AG04449 (cell line): ENCODE measurements at regions not wholly inside any gene's neighbourhood (a gene's known extent, or its start where the extent isn't known, plus 50 kb on each side); places are given as distances from the start of the nearest gene placed in this dataset.

Experiments
- CTCF ChIA-PET: fragments of 350-600 bp; formaldehyde crosslinking; extraction: SDS; loops from one replicate; lab custom pipeline; 2021; ENCODE audit warnings: antibody characterized with exemption; lab: Yijun Ruan, JAX
- POLR2A ChIA-PET: fragments of 400-600, 350-600 bp; formaldehyde crosslinking; extraction: SDS; loops from one replicate; lab custom pipeline; 2020; ENCODE audit warnings: antibody characterized with exemption, inconsistent platforms; lab: Yijun Ruan, JAX
- DNase-seq: peaks from one replicate; pipeline ENCODE4 v3.0.0-alpha.2; 2010; ENCODE audit warnings: low read depth, low spot score
- H3K4me3 ChIP-seq: 2 replicates; pipeline ENCODE4 v1.5.1; 2011; ENCODE audit warnings: low read depth, mild to moderate bottlenecking, control low read depth, low read length
- TF ChIP-seq, protein P1 (sequence below): IDR thresholded peaks from one replicate; pipeline ENCODE4 v1.5.1; 2011; ENCODE audit warnings: mild to moderate bottlenecking, moderate library complexity, low read length, control low read depth, inconsistent platforms; ENCODE audit not compliant: insufficient read depth; ENCODE audit errors: missing control alignments

DNA sequence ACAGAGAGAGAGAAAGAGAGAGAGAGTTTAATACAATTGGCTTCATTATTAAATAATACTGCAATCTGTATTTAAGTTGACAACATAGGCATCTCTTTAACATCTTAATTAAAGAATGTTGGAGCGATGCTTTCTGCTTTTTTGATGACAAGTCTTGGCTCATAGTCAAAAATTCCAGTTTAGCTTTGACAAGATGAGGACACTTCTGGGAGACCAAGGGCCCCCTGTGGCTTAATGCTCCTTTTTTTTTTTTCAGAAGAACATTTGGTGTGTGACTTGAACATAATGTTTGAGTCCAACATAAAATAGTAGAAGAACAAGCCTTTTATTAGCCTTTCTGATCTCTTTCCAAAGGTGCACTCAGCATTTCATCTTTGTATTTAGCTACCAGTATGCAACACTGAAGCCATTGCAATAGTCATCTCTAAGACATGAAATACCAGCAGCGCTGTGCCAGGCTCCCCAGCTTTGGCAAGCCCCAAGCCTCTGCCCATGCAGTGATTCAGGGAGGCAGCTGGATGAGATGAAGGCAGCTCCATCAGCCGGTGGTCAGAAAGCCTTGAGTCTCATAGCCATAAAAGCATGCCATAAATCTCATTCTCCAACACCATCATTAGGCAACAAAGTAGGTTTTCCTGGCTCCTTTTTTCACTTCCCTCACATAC lies 349.4 kb upstream of the SEMA6D start:
- TF ChIP-seq, protein P1, sequence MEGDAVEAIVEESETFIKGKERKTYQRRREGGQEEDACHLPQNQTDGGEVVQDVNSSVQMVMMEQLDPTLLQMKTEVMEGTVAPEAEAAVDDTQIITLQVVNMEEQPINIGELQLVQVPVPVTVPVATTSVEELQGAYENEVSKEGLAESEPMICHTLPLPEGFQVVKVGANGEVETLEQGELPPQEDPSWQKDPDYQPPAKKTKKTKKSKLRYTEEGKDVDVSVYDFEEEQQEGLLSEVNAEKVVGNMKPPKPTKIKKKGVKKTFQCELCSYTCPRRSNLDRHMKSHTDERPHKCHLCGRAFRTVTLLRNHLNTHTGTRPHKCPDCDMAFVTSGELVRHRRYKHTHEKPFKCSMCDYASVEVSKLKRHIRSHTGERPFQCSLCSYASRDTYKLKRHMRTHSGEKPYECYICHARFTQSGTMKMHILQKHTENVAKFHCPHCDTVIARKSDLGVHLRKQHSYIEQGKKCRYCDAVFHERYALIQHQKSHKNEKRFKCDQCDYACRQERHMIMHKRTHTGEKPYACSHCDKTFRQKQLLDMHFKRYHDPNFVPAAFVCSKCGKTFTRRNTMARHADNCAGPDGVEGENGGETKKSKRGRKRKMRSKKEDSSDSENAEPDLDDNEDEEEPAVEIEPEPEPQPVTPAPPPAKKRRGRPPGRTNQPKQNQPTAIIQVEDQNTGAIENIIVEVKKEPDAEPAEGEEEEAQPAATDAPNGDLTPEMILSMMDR, result no peak
- no peak overlapping the region for H3K4me3 ChIP-seq
- ChIA-PET POLR2A (no interaction called here), CTCF (interaction anchor here (1.5 kb wide), 1 partner anchor 16 kb away, joined by 3 read pairs; no protein-coding TSS in a partner anchor)
- no peak for DNase-seq

DNA sequence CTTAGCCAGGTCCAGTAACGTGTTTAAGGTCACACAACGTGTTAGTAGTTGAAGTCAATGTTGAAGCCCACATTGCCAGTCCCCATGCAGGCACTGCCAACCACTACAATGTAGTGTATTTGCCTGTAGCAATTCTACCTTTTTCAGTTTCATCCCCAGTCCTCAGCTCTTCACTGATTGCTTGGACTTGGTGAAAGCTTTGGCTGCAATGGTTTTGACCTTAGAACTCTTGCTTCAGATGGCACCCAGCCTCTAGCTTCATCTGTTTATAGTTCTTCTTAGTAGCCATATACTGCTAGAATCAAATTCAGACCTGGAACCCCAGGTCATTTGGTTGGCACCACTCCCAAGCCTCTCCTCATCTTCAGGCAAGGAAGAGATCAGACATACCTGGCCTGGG lies 345.4 kb upstream of the SEMA6D start:
- H3K4me3 ChIP-seq, result no peak overlapping the region
- ChIA-PET CTCF (interaction anchor here (0.7 to 3.1 kb wide), 2 partner anchors 12 to 242 kb away, joined by 3 to 28 read pairs; no protein-coding TSS in a partner anchor), POLR2A (no interaction called here)
- TF ChIP-seq, protein P1, result no peak
- DNase-seq, result no peak

DNA sequence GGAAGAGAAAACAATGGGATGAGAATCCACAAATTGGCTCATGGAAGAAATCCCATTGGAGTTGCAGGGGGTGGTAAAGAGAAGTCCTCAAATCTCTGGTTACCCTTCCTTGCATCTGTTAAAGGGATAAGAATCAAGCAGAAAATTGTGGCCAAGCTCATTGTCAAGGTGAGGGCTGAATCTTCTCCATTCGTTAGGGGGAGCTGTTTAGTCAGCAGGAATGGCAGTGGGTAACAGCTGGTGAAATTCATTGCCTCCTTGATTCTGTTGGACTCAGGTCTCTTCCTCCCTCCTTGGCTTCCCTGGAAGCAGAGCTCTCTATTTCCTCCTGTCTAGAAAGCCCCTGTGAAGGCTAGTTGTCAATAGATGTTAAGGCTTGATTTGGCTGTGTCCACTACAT lies 343.1 kb upstream of the SEMA6D start:
- no peak for DNase-seq
- no peak overlapping the region for H3K4me3 ChIP-seq
- TF ChIP-seq, protein P1, result peak; percentile 57
- ChIA-PET CTCF (interaction anchor here (0.6 to 3.1 kb wide), 16 partner anchors 9 to 911 kb away, joined by 3 to 28 read pairs (median 3); no protein-coding TSS in a partner anchor), POLR2A (interaction anchor here (0.5 kb wide), 1 partner anchor 20 kb away, joined by 3 read pairs; no protein-coding TSS in a partner anchor)

DNA sequence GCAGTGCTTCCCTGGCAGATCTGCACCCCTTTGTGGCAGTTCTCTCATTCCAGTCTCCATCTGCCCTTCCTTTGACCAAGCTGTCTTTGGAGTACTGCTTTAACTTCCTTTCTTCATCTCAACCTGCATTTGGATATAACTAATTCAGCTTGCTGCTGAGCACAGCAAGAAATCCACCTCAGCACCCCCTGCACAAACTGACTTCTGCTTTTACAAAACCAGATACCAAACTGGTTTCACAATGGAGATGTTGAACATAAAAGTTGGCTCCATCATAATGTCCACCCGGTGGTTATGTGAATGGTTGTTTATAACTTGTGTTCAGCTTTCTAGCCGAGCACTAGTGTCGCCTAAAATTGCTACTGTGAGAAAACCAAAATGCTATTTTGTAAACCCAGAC lies 341.1 kb upstream of the SEMA6D start:
- TF ChIP-seq, protein P1, result no peak
- no peak overlapping the region for H3K4me3 ChIP-seq
- DNase-seq, result no peak
- POLR2A ChIA-PET, result no interaction called here
- CTCF ChIA-PET, result interaction anchor here (1.3 to 1.7 kb wide), 2 partner anchors 9 to 180 kb away, joined by 3 to 4 read pairs; no protein-coding TSS in a partner anchor

DNA sequence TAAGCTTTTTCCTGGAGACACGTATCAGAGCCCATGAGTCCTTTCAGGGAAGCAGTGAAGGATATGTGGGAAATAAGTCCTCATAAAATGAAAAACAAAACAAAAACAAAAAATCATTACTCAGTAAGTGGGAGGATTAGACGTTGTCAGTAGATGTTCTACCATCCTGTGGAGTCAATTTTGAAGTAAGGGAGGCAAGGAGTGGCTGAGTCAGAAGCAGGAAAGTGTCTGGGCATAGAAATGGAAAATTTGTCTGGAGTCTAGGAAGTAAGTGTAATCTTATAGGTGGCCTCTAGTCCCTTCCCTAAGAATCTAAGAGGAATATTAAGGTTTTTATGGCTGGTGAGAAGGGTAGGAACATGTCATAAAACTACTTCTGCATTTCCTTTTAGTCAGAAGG lies 339.8 kb upstream of the SEMA6D start:
- ChIA-PET CTCF (interaction anchor here (1.3 to 1.7 kb wide), 2 partner anchors 11 to 182 kb away, joined by 3 to 4 read pairs; no protein-coding TSS in a partner anchor), POLR2A (no interaction called here)
- no peak overlapping the region for H3K4me3 ChIP-seq
- TF ChIP-seq, protein P1, result no peak
- no peak for DNase-seq

DNA sequence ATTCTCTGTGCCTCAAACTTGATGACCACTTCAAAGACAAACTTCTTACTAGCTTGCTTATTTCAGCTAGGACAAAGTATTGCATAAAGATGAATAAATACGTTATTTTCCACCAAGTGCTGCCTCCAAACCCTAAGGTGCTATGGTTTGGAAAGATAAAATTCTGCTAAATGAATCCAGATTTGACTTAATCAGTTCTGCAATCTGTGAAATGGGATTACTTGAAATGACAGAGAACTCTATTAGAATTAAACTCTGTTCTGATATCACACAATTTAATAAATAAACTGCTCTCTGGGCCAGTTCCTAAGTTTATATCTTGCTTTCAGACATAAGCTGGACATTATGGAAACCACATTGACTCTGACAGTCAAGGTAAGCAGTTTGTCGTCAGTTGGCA lies 338.8 kb upstream of the SEMA6D start:
- TF ChIP-seq, protein P1, result no peak
- no peak for DNase-seq
- ChIA-PET POLR2A (no interaction called here), CTCF (interaction anchor here (0.6 kb wide), 1 partner anchor 208 kb away, joined by 3 read pairs; no protein-coding TSS in a partner anchor)
- H3K4me3 ChIP-seq, result no peak overlapping the region
